Suprapubic skin (tissue), 3 donors: ENCODE measurements at regions not wholly inside any gene's neighbourhood (a gene's known extent, or its start where the extent isn't known, plus 50 kb on each side); places are given as distances from the start of the nearest gene placed in this dataset.

Source experiments
- CTCF ChIP-seq, 2 donors: fragments of 200-600 bp in 1 of 2; fragments of 450-650 bp in 1 of 2; sonication (generic) in 1 of 2; IDR thresholded peaks; one replicate each; pipeline ENCODE4 v1.5.1; 2016 to 2019; ENCODE audit warnings: antibody characterized with exemption in 2 of 2, mild to moderate bottlenecking in 1 of 2, moderate library complexity in 1 of 2
- POLR2A ChIP-seq, 2 donors: fragments of 450-650 bp; IDR thresholded peaks; one replicate each; pipeline ENCODE4 v1.6.1; 2017; ENCODE audit warnings: antibody characterized with exemption in 2 of 2, mild to moderate bottlenecking in 2 of 2, moderate library complexity in 2 of 2

GRCh38 chr12:58356794-58357193 lies 415.4 kb downstream of the ATP23 start:
- TF ChIP-seq CTCF (IDR thresholded peaks at IDR 0.05) (no peak), POLR2A (IDR thresholded peaks at IDR 0.05) (no peak)
